ENCODE measurements at regions not wholly inside any gene's neighbourhood (a gene's known extent, or its start where the extent isn't known, plus 50 kb on each side); places are given as distances from the start of the nearest gene placed in this dataset.
A peak's percentile ranks its signal among the peaks of the same experiment; 100 is the strongest.
"Not testable (repeated sequence)": the region's sequence is repeated elsewhere in the genome, so short reads cannot be mapped to it uniquely, and the experiment has no call there.

DNA sequence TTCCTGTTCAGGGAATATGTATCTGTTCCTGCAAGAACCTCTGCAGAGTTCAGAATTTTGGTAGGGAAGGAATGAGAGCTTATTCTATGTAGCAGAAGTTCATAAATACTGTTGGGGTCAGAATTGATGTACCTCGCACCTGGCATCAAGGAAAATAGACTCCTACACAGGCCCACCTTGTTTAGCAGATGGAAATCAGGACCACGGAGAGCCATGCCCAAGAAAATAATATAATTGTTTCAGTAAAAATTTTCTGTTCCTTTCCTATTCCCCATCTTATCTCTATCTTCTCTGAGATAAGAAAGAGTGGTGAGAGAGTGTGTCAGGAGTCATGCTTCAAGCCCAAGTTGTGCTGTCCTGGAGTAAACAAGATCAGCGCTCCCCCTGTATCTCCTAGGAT, 404.7 kb upstream of the UBE2E2 start:
- no peaks in the 10 kb centered on the region for H3K36me3 Mint-ChIP-seq
- ATAC-seq (ENCODE audit: low read depth in 2 of 2) (no peak), DNase-seq (no peak)
- H3K4me3 Mint-ChIP-seq: no peak overlapping the region
- H3K4me1 Mint-ChIP-seq: no peaks in the 10 kb centered on the region
- peaks cover 0 to 5% (median 0%) of the 10 kb centered on the region in 7 donors for H3K9me3 Mint-ChIP-seq
- H3K27me3 Mint-ChIP-seq: peaks cover 0 to 9% (median 7%) of the 10 kb centered on the region in 3 donors
- no peak overlapping the region for H3K27ac Mint-ChIP-seq

DNA sequence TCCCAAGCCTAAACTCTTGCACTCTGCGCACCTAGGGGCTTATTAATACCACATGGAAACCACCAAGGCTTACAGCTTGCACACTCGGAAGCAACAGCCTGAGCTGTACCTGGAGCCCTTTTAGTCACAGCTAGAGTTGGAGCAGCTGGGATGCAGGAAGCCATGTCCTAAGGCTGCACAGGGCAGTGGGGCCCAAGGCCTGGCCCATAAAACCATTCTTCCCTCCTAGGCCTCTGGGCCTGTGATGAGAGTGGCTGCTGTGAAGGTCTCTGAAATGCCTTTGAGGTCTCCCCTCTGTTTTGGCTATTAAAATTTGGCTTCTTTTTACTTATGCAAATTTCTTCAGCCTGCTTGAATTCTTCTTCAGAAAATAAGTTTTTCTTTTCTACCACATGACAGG, 383.9 kb upstream of the UBE2E2 start:
- H3K36me3 Mint-ChIP-seq: no peaks in the 10 kb centered on the region
- no peak overlapping the region for H3K4me3 Mint-ChIP-seq
- DNase-seq: no peak
- ATAC-seq (ENCODE audit: low read depth in 2 of 2): no peak
- H3K27me3 Mint-ChIP-seq: peaks cover 0 to 6% (median 5%) of the 10 kb centered on the region in 3 donors
- H3K4me1 Mint-ChIP-seq: no peaks in the 10 kb centered on the region
- H3K27ac Mint-ChIP-seq: no peak overlapping the region
- H3K9me3 Mint-ChIP-seq: peaks cover 1 to 18% (median 6%) of the 10 kb centered on the region in 7 donors

DNA sequence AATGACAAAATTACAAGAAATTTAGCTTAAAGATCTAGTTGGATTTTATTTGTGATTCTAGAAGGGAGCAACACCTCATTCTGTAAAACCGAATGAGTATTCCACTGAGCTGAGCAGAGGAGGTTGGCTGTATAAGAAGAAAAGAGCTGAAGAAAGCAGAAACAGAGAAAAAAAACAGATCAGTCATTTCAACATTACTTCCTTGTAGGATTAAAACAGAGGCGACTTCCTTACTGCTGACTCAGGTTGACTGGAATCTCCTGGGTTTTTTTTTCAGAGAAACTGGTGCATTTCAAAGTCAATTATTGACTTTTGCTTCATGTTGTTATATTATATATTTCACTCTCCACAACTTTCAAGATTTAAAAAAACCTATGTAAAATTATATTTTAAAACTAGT, 368.1 kb upstream of the UBE2E2 start:
- Mint-ChIP-seq H3K4me1 (no peaks in the 10 kb centered on the region), H3K9me3 (peaks cover 0 to 1% (median 0%) of the 10 kb centered on the region in 7 donors), H3K27ac (no peak overlapping the region), H3K27me3 (peaks cover 0 to 4% (median 0%) of the 10 kb centered on the region in 3 donors), H3K4me3 (no peak overlapping the region), H3K36me3 (no peaks in the 10 kb centered on the region)
- ATAC-seq (ENCODE audit: low read depth in 2 of 2): no peak
- DNase-seq: no peak

DNA sequence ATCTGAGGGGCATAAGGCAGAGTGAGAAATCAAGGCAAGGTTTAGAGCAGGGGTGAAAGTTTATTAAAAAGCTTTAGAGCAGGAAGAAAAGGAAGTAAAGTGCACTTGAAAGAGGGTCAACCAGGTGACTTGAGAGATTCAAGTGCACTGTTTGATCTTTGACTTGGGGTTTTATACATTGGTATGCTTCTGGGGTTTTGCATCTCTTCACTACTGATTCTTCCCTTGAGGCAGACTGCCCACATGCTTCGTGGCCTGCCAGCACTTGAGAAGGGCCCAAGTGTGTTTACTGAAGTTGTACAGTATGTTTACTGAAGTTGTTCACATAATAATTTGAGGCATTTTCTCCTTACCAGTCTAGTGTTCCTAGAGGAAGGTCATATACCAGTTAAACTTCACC, 367.0 kb upstream of the UBE2E2 start:
- Mint-ChIP-seq H3K27ac (no peak overlapping the region), H3K4me3 (no peak overlapping the region), H3K9me3 (peaks cover 0 to 11% (median 3%) of the 10 kb centered on the region in 7 donors), H3K4me1 (no peaks in the 10 kb centered on the region), H3K27me3 (peaks cover 0 to 4% (median 0%) of the 10 kb centered on the region in 3 donors), H3K36me3 (no peaks in the 10 kb centered on the region)
- no peak for DNase-seq
- ATAC-seq (ENCODE audit: low read depth in 2 of 2): no peak

DNA sequence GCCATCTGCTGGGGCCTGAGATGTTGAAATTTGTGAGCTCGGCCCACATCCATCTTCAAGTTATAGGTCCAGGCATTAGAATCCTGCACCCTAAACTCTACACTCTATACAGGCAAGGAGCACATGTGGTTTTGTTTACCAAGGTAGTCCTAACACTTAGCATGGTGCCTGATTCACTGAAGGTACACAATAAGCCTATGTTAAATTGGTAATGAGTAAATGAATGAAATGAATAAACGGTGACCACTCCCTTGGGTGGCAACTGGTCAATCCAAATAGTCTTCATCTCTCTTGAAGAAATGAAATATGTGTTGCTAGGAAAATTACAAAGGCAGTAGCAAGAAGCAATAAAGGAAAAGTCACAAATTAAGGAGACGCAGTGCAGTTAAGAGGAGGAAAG, 359.3 kb upstream of the UBE2E2 start:
- DNase-seq (no peak), ATAC-seq (ENCODE audit: low read depth in 2 of 2) (no peak)
- Mint-ChIP-seq H3K27ac (no peak overlapping the region), H3K27me3 (peaks cover 0 to 8% (median 0%) of the 10 kb centered on the region in 3 donors), H3K4me1 (no peaks in the 10 kb centered on the region), H3K9me3 (peaks cover 5 to 28% (median 8%) of the 10 kb centered on the region in 7 donors), H3K4me3 (no peak overlapping the region), H3K36me3 (no peaks in the 10 kb centered on the region)

DNA sequence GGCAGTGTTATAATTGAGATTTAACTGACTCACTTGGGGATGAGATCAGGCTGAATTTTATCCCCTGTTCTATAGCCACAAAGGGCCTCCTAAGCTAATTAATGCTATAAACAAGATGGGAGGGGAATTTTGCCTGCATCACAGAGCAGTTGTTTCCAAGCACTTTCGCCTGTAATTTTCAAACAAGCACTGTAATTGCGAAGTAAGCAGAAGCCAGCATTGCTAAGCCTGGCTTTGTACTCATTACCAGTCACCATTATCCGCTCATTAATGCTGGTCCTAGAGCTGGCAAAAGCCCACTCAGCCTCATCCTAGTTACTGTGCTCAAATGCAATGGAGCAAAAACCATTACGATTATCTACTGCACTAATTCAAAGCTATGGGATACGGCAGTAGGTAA, 356.6 kb upstream of the UBE2E2 start:
- Mint-ChIP-seq H3K4me3 (no peak overlapping the region), H3K36me3 (no peaks in the 10 kb centered on the region), H3K4me1 (no peaks in the 10 kb centered on the region), H3K27ac (no peak overlapping the region), H3K27me3 (peaks cover 0 to 14% (median 0%) of the 10 kb centered on the region in 3 donors), H3K9me3 (peaks cover 0 to 14% (median 7%) of the 10 kb centered on the region in 7 donors)
- DNase-seq: no peak
- ATAC-seq (ENCODE audit: low read depth in 2 of 2): no peak

DNA sequence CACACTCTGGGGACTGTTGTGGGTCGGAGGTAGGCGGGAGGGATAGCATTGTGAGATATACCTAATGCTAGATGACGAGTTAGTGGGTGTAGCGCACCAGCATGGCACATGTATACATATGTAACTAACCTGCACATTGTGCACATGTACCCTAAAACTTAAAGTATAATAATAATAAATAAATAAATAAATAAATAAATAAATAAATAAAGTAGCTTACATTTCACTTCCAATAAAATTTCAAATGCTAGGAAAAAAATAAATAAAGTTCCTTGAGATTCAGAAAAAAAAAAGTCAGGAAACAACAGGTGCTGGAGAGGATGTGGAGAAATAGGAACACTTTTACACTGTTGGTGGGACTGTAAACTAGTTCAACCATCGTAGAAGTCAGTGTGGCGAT, 353.5 kb upstream of the UBE2E2 start:
- not testable (repeated sequence) for DNase-seq; H3K4me3 Mint-ChIP-seq; ATAC-seq (ENCODE audit: low read depth in 2 of 2); H3K27ac Mint-ChIP-seq; H3K4me1 Mint-ChIP-seq; H3K9me3 Mint-ChIP-seq; H3K36me3 Mint-ChIP-seq
- H3K27me3 Mint-ChIP-seq: peaks cover 0 to 11% (median 0%) of the 10 kb centered on the region in 3 donors

DNA sequence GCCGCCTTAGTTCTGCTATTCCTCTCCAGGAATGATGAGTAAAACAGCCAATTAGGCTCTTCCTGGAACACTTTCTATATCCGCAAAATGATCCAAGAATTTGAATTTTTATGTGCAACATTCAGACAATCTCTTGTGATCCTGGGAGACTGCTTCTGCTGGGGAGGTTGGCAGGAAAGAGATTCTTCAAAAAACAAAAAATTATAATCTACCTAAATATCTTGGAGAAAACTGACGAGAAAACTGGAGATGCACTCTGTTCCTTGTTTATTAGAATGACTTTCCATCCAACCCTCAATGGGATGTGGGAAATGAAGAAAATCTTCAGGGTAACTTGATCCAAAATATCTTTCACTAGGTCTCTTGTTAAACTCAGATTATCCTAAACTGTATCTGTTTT, 346.3 kb upstream of the UBE2E2 start:
- Mint-ChIP-seq H3K4me1 (no peaks in the 10 kb centered on the region), H3K27ac (no peak overlapping the region), H3K36me3 (no peaks in the 10 kb centered on the region), H3K4me3 (no peak overlapping the region), H3K9me3 (peaks cover 0 to 10% (median 4%) of the 10 kb centered on the region in 7 donors), H3K27me3 (peaks cover 0 to 6% (median 0%) of the 10 kb centered on the region in 3 donors)
- ATAC-seq (ENCODE audit: low read depth in 2 of 2) (no peak), DNase-seq (no peak)

DNA sequence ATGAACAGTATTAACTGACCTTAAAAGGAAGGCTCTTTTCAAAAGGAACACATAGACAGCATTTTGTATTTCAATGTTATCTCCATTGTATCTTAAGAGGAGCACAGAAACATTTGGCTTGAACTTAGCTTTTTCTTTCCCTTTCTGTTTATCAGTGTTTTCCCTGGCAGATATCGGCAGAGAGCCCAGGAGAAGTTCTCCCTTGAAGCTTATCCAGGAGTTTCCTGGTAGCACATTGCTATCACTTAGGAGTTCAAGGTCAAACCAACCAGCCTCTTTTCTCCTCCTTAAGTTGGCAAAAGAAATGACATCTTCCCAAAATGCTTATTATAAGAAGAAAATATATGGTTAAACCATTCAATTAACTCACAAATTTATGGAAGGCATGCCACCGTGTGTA, 344.6 kb upstream of the UBE2E2 start:
- H3K9me3 Mint-ChIP-seq: peaks cover 0 to 11% (median 2%) of the 10 kb centered on the region in 7 donors
- no peak overlapping the region for H3K27ac Mint-ChIP-seq
- peaks cover 0 to 6% (median 0%) of the 10 kb centered on the region in 3 donors for H3K27me3 Mint-ChIP-seq
- DNase-seq: no peak
- no peaks in the 10 kb centered on the region for H3K4me1 Mint-ChIP-seq
- no peak overlapping the region for H3K4me3 Mint-ChIP-seq
- no peaks in the 10 kb centered on the region for H3K36me3 Mint-ChIP-seq
- ATAC-seq (ENCODE audit: low read depth in 2 of 2): no peak

DNA sequence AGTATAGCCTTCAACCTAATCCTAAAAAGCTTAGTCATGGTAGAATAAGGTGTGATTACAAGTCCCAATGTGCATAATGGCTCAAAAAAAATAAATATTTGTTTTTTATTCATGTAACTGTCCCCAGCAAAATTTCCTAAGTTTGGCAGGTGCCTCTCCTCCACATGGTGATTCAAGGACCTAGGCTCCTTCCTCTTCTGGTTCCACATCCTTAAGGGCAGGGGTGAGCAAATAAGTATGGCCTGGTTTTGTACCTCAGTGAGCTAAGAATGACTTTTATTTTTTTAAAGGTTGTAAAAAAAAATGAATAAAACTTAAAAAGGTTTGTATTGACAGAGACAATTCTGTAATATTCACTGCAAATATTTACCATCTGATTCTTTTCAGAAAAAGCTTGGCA, 343.5 kb upstream of the UBE2E2 start:
- Mint-ChIP-seq H3K4me1 (no peaks in the 10 kb centered on the region), H3K27ac (no peak overlapping the region), H3K9me3 (peaks cover 0 to 11% (median 0%) of the 10 kb centered on the region in 7 donors), H3K4me3 (no peak overlapping the region), H3K27me3 (peaks cover 3 to 15% (median 10%) of the 10 kb centered on the region in 3 donors), H3K36me3 (no peaks in the 10 kb centered on the region)
- no peak for DNase-seq
- ATAC-seq (ENCODE audit: low read depth in 2 of 2): no peak

DNA sequence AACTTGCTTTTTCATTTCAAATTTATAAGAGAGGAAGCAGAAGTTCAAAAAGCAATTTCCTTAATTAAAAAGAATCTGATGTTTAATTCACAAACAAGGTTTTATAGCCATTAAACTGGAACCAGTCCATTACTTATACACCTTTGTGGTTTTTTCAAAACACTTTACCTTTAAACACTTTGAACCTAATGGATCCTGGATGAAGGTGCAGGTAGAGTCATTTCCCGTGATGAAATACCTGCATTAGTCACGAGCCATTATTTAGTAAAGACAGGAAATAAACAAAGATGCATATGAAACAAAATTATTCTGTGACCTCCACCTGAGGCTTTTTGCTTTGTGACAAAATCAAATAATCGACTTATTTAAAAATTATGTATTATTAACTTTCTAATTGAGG, 341.7 kb upstream of the UBE2E2 start:
- Mint-ChIP-seq H3K4me3 (no peak overlapping the region), H3K36me3 (no peaks in the 10 kb centered on the region), H3K27ac (no peak overlapping the region), H3K27me3 (peaks cover 3 to 11% (median 10%) of the 10 kb centered on the region in 3 donors), H3K9me3 (peaks cover 0 to 4% (median 0%) of the 10 kb centered on the region in 7 donors), H3K4me1 (no peaks in the 10 kb centered on the region)
- DNase-seq (no peak), ATAC-seq (ENCODE audit: low read depth in 2 of 2) (no peak)

DNA sequence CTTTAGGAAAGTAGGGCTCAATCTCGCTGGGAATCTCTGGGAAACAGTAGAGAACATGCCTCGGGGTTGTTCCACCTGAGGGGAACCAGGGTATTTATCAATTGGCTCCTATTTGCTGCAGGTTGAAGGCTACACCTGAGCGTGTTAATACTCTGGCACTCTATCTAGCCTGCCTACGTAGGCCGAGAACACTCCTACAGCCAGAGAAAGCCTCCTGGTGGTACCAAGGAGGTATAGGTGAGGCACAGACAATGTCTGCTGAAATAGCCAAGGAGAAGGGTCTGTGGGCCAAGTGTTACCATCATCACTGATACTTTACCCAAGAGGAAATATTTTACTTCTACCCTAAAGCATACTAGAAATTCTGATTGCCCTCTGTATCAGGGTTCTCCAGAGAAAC, 341.0 kb upstream of the UBE2E2 start:
- Mint-ChIP-seq H3K36me3 (no peaks in the 10 kb centered on the region), H3K4me3 (no peak overlapping the region), H3K27me3 (peaks cover 6 to 10% (median 10%) of the 10 kb centered on the region in 3 donors), H3K9me3 (peaks cover 0 to 2% (median 0%) of the 10 kb centered on the region in 7 donors), H3K4me1 (no peaks in the 10 kb centered on the region), H3K27ac (no peak overlapping the region)
- DNase-seq: no peak
- no peak for ATAC-seq (ENCODE audit: low read depth in 2 of 2)

DNA sequence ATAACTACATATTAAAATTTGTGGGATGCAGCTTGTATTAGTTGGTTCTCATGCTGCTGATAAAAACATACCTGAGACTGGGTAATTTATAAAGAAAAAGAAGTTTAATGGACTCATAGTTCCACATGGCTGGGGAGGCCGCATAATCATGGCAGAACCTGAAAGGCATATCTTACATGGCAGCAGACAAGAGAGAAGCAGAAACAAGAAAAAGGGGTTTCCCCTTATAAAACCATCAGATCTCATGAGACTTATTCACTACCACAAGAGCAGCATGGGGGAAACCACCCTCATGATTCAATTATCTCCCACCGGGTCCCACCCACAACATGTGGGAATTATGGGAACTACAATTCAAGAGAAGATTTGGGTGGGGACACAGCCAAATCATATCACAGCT, 320.3 kb upstream of the UBE2E2 start:
- not testable (repeated sequence) for H3K4me1 Mint-ChIP-seq, H3K4me3 Mint-ChIP-seq, H3K36me3 Mint-ChIP-seq
- peak overlapping the region in 1 of 6 donors; percentile 39 for H3K27ac Mint-ChIP-seq
- peaks cover 19 to 36% (median 31%) of the 10 kb centered on the region in 3 donors for H3K27me3 Mint-ChIP-seq
- DNase-seq (peak; percentile 22), ATAC-seq (ENCODE audit: low read depth in 2 of 2) (peak; percentile 45 to 79)
- H3K9me3 Mint-ChIP-seq: peaks cover 0 to 17% (median 10%) of the 10 kb centered on the region in 7 donors

DNA sequence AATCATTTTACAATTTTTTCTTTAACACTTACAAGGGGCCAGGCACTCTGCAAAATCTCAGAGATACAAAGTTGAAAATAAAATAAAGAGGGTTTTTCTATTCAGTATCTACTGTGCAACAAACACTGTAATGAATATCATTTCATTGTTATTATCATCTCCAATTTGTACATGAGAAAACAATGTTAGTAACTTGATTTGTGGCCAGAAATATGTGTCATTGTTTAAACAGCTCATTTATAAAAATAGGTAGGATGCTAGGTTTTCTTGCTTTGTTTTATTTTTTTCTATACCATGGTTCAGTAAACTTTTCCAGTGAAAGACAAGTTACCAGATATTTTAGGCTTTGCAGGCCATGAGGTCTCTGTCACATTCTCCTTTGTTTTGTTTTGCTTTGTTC, 318.1 kb upstream of the UBE2E2 start:
- no peaks in the 10 kb centered on the region for H3K36me3 Mint-ChIP-seq
- no peak for ATAC-seq (ENCODE audit: low read depth in 2 of 2)
- peaks cover 0 to 17% (median 10%) of the 10 kb centered on the region in 7 donors for H3K9me3 Mint-ChIP-seq

More for the DNA sequence above, 318.1 kb upstream of the UBE2E2 start:
- Mint-ChIP-seq H3K4me1 (peaks cover 0 to 6% (median 5%) of the 10 kb centered on the region in 3 donors), H3K27me3 (peaks cover 11 to 40% (median 34%) of the 10 kb centered on the region in 3 donors), H3K4me3 (no peak overlapping the region), H3K27ac (no peak overlapping the region)
- DNase-seq: no peak
